HG03571 (cell line): ENCODE measurements at regions not wholly inside any gene's neighbourhood (a gene's known extent, or its start where the extent isn't known, plus 50 kb on each side); places are given as distances from the start of the nearest gene placed in this dataset.

Experiments used
- ATAC-seq: cut with Tn5 transposase; IDR thresholded peaks from one replicate; pipeline ENCODE4 v1.9.1; 2021; ENCODE audit not compliant: unreplicated experiment

GRCh38 chr6:14428269-14428668 is 310.7 kb downstream of the CD83 start:
- ATAC-seq, result no peak

GRCh38 chr6:14429396-14429795 is 311.8 kb downstream of the CD83 start:
- no peak for ATAC-seq

GRCh38 chr6:14430218-14430617 is 312.6 kb downstream of the CD83 start:
- ATAC-seq, result no peak

- no peak for ATAC-seq
These were observed 314.1 kb downstream of the CD83 start for GRCh38 chr6:14431385-14432330.

- no peak for ATAC-seq
These were observed 317.5 kb downstream of the CD83 start for GRCh38 chr6:14434916-14435690.

GRCh38 chr6:14436592-14437132 is 319.1 kb downstream of the CD83 start:
- no peak for ATAC-seq

- no peak for ATAC-seq
These were observed 321.8 kb downstream of the CD83 start for GRCh38 chr6:14439419-14439818.

GRCh38 chr6:14440215-14440910 is 322.8 kb downstream of the CD83 start:
- no peak for ATAC-seq

GRCh38 chr6:14440940-14441781 is 323.6 kb downstream of the CD83 start:
- ATAC-seq, result no peak

- ATAC-seq, result no peak
These were observed 324.7 kb downstream of the CD83 start for GRCh38 chr6:14442242-14442641.

GRCh38 chr6:14443629-14444268 is 326.2 kb downstream of the CD83 start:
- no peak for ATAC-seq

- ATAC-seq, result no peak
These were observed 326.9 kb downstream of the CD83 start for GRCh38 chr6:14444295-14444972.

- no peak for ATAC-seq
These were observed 329.7 kb downstream of the CD83 start for GRCh38 chr6:14447240-14447639.

- no peak for ATAC-seq
These were observed 330.7 kb downstream of the CD83 start for GRCh38 chr6:14448246-14448645.

GRCh38 chr6:14450133-14450504 is 332.5 kb downstream of the CD83 start:
- ATAC-seq, result no peak

- no peak for ATAC-seq
These were observed 333.0 kb downstream of the CD83 start for GRCh38 chr6:14450578-14450977.

- no peak for ATAC-seq
These were observed 334.2 kb downstream of the CD83 start for GRCh38 chr6:14451594-14452374.
